ENCODE measurements at regions not wholly inside any gene's neighbourhood (a gene's known extent, or its start where the extent isn't known, plus 50 kb on each side); places are given as distances from the start of the nearest gene placed in this dataset.

- H3K79me2 ChIP-seq (ENCODE audit: insufficient read depth, low read length): no peaks in the 10 kb centered on the region
- no peaks in the 10 kb centered on the region for H4K20me1 ChIP-seq (ENCODE audit: insufficient read depth, low read length)
- H3K27me3 ChIP-seq (ENCODE audit: insufficient read depth, low read length, poor library complexity): no peaks in the 10 kb centered on the region
- H3K4me1 ChIP-seq (ENCODE audit: insufficient read depth, low read length): no peaks in the 10 kb centered on the region
- TF ChIP-seq EZH2 (IDR thresholded peaks at IDR 0.05; ENCODE audit: borderline replicate concordance, low read depth, low read length, severe bottlenecking): no peak
- TF ChIP-seq, protein P1, sequence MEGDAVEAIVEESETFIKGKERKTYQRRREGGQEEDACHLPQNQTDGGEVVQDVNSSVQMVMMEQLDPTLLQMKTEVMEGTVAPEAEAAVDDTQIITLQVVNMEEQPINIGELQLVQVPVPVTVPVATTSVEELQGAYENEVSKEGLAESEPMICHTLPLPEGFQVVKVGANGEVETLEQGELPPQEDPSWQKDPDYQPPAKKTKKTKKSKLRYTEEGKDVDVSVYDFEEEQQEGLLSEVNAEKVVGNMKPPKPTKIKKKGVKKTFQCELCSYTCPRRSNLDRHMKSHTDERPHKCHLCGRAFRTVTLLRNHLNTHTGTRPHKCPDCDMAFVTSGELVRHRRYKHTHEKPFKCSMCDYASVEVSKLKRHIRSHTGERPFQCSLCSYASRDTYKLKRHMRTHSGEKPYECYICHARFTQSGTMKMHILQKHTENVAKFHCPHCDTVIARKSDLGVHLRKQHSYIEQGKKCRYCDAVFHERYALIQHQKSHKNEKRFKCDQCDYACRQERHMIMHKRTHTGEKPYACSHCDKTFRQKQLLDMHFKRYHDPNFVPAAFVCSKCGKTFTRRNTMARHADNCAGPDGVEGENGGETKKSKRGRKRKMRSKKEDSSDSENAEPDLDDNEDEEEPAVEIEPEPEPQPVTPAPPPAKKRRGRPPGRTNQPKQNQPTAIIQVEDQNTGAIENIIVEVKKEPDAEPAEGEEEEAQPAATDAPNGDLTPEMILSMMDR (IDR thresholded peaks at IDR 0.05; ENCODE audit: borderline replicate concordance, extremely low read depth, low read length, poor library complexity, severe bottlenecking): no peak
- no peak for ATAC-seq (ENCODE audit: insufficient read depth, low read depth)
- no peak overlapping the region for H3K4me2 ChIP-seq (ENCODE audit: insufficient read depth, low read length)
- no peak overlapping the region for H3K4me3 ChIP-seq (ENCODE audit: low read depth in 1 of 2, low read length in 2 of 2)
- H3K27ac ChIP-seq (ENCODE audit: low read length): no peak overlapping the region
- no peaks in the 10 kb centered on the region for H3K9me3 ChIP-seq (ENCODE audit: insufficient read depth, low read length, severe bottlenecking)
- H3K9ac ChIP-seq (ENCODE audit: low read depth, low read length): no peak overlapping the region
- no peak for DNase-seq
- H2AFZ ChIP-seq (ENCODE audit: low read depth, low read length): no peak overlapping the region
- no peaks in the 10 kb centered on the region for H3K36me3 ChIP-seq (ENCODE audit: insufficient read depth, low read length)
These were observed 262.6 kb downstream of the DCDC2C start for GRCh38 chr2:3965953-3966352.

- TF ChIP-seq, protein P1 (IDR thresholded peaks at IDR 0.05; ENCODE audit: borderline replicate concordance, extremely low read depth, low read length, poor library complexity, severe bottlenecking): no peak
- TF ChIP-seq EZH2 (IDR thresholded peaks at IDR 0.05; ENCODE audit: borderline replicate concordance, low read depth, low read length, severe bottlenecking): no peak
- Histone ChIP-seq H3K4me2 (ENCODE audit: insufficient read depth, low read length) (no peak overlapping the region), H3K79me2 (ENCODE audit: insufficient read depth, low read length) (no peaks in the 10 kb centered on the region), H3K9me3 (ENCODE audit: insufficient read depth, low read length, severe bottlenecking) (no peaks in the 10 kb centered on the region), H3K9ac (ENCODE audit: low read depth, low read length) (no peak overlapping the region), H3K27ac (ENCODE audit: low read length) (no peak overlapping the region), H3K36me3 (ENCODE audit: insufficient read depth, low read length) (no peaks in the 10 kb centered on the region), H3K4me3 (ENCODE audit: low read depth in 1 of 2, low read length in 2 of 2) (no peak overlapping the region), H3K4me1 (ENCODE audit: insufficient read depth, low read length) (no peaks in the 10 kb centered on the region), H3K27me3 (ENCODE audit: insufficient read depth, low read length, poor library complexity) (no peaks in the 10 kb centered on the region), H2AFZ (ENCODE audit: low read depth, low read length) (no peak overlapping the region), H4K20me1 (ENCODE audit: insufficient read depth, low read length) (no peaks in the 10 kb centered on the region)
- ATAC-seq (ENCODE audit: insufficient read depth, low read depth) (no peak), DNase-seq (no peak)
These were observed 263.1 kb downstream of the DCDC2C start for GRCh38 chr2:3966470-3966869.

GRCh38 chr2:3968736-3969135 lies 265.4 kb downstream of the DCDC2C start:
- TF ChIP-seq, protein P1 (IDR thresholded peaks at IDR 0.05; ENCODE audit: borderline replicate concordance, extremely low read depth, low read length, poor library complexity, severe bottlenecking): no peak
- TF ChIP-seq EZH2 (IDR thresholded peaks at IDR 0.05; ENCODE audit: borderline replicate concordance, low read depth, low read length, severe bottlenecking): no peak
- Histone ChIP-seq H3K36me3 (ENCODE audit: insufficient read depth, low read length) (no peaks in the 10 kb centered on the region), H3K4me1 (ENCODE audit: insufficient read depth, low read length) (no peaks in the 10 kb centered on the region), H4K20me1 (ENCODE audit: insufficient read depth, low read length) (no peaks in the 10 kb centered on the region), H3K4me3 (ENCODE audit: low read depth in 1 of 2, low read length in 2 of 2) (no peak overlapping the region), H3K27me3 (ENCODE audit: insufficient read depth, low read length, poor library complexity) (no peaks in the 10 kb centered on the region), H3K9ac (ENCODE audit: low read depth, low read length) (no peak overlapping the region), H3K9me3 (ENCODE audit: insufficient read depth, low read length, severe bottlenecking) (no peaks in the 10 kb centered on the region), H3K4me2 (ENCODE audit: insufficient read depth, low read length) (no peak overlapping the region), H2AFZ (ENCODE audit: low read depth, low read length) (no peak overlapping the region), H3K27ac (ENCODE audit: low read length) (no peak overlapping the region), H3K79me2 (ENCODE audit: insufficient read depth, low read length) (no peaks in the 10 kb centered on the region)
- DNase-seq (no peak), ATAC-seq (ENCODE audit: insufficient read depth, low read depth) (no peak)

All from DND-41 (cell line).